HAP-1 (cell line): ENCODE measurements at regions not wholly inside any gene's neighbourhood (a gene's known extent, or its start where the extent isn't known, plus 50 kb on each side); places are given as distances from the start of the nearest gene placed in this dataset.

Experiments
- DNase-seq, 2 experiments: peaks; one replicate each; pipeline ENCODE4 v3.0.0-alpha.2; 2016 to 2020; ENCODE audit warnings: low spot score in 2 of 2
- H3K27me3 ChIP-seq: fragments of 250-450 bp; sonication (Bioruptor Pico); 2 replicates; pipeline ENCODE4 v1.5.1; 2020; ENCODE audit warnings: low read depth, mild to moderate bottlenecking, moderate library complexity
- H3K36me3 ChIP-seq: fragments of 250-450 bp; sonication (Bioruptor Pico); replicated peaks from 2 replicates; pipeline ENCODE4 v1.5.1; 2020; ENCODE audit warnings: mild to moderate bottlenecking
- H3K4me1 ChIP-seq: fragments of 250-450 bp; sonication (Bioruptor Pico); 2 replicates; pipeline ENCODE4 v1.5.1; 2020; ENCODE audit warnings: mild to moderate bottlenecking
- H3K4me3 ChIP-seq: fragments of 250-450 bp; sonication (Bioruptor Pico); 2 replicates; pipeline ENCODE4 v1.5.1; 2020; ENCODE audit warnings: mild to moderate bottlenecking, moderate library complexity
- H3K9me3 ChIP-seq: fragments of 250-450 bp; sonication (Bioruptor Pico); 2 replicates; pipeline ENCODE4 v1.5.1; 2020; ENCODE audit warnings: mild to moderate bottlenecking, moderate library complexity
- in situ Hi-C: fragments of 300-500 bp; cut with MboI; formaldehyde crosslinking; loops from 3 replicates; pipeline ENCODE4 v1.14.3; 2020; ENCODE audit warnings: low sequenced_read_pairs, inconsistent platforms, mixed read lengths

DNA sequence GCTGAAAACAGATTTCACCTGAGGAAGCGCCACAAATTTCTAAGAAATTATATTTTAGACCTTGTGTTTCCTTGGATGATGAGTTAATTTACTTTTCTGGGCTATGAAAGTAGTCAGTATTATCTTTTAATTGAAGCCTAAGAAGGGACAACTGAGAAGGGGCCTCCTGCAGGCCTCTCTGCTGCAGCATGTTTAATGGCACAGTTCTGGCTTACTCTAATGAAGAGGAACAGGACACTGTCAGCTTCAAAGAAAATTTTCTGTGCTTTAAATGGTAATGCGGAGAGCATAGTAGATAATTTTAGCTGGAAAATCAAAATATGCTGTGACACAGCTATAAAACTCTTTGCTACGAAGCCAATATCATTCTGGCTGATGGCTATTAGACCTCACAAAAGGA lies 167.4 kb downstream of the HDGFL1 start:
- H3K27me3 ChIP-seq, result no peaks in the 10 kb centered on the region
- no peaks in the 10 kb centered on the region for H3K36me3 ChIP-seq
- no peaks in the 10 kb centered on the region for H3K9me3 ChIP-seq
- in situ Hi-C loops, result no loop called here
- no peaks in the 10 kb centered on the region for H3K4me1 ChIP-seq
- H3K4me3 ChIP-seq, result no peak overlapping the region
- no peak for DNase-seq

DNA sequence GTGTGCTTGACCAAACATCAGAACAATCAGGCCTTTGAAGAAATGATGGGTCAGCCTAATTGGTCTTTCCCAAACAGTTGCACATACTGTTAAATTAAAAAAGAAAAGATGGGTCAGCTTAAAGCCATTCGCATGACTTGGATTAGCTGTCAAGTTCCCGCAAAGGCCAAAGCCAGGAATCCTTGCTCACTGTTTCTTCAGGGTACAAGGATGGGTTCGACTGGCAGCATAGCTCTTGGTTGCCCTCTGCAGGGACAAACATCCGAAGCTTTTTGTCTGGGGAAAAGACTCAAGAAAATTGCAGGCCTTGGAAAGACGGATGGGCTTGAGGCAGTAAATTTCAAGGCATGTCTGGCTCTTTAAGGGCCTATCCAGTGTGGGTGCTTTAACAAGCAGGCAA lies 168.0 kb downstream of the HDGFL1 start:
- DNase-seq, result peak; percentile 42 to 63
- H3K9me3 ChIP-seq, result no peaks in the 10 kb centered on the region
- no peaks in the 10 kb centered on the region for H3K4me1 ChIP-seq
- in situ Hi-C loops, result no loop called here
- no peak overlapping the region for H3K4me3 ChIP-seq
- no peaks in the 10 kb centered on the region for H3K36me3 ChIP-seq
- no peaks in the 10 kb centered on the region for H3K27me3 ChIP-seq

DNA sequence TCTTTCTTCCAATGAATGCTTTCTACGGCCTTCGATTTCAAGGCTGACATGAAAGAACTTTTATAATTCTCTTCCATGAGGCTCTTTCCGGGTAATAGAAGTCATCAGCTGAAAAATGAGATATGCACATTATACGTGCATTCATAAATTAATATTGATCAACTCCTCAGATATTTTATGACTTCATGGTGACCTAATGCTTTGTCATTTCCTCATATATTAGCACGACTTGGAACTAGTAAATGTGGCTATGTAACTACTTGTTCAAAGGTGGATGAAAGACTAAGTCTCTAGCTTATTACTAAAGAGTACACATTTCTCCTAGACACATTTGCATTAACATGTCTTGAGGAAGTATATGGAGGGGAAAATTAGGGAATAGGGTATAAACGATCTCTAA lies 168.8 kb downstream of the HDGFL1 start:
- no peaks in the 10 kb centered on the region for H3K4me1 ChIP-seq
- H3K9me3 ChIP-seq, result no peaks in the 10 kb centered on the region
- H3K4me3 ChIP-seq, result no peak overlapping the region
- in situ Hi-C loops, result no loop called here
- H3K27me3 ChIP-seq, result no peaks in the 10 kb centered on the region
- no peak for DNase-seq
- no peaks in the 10 kb centered on the region for H3K36me3 ChIP-seq

DNA sequence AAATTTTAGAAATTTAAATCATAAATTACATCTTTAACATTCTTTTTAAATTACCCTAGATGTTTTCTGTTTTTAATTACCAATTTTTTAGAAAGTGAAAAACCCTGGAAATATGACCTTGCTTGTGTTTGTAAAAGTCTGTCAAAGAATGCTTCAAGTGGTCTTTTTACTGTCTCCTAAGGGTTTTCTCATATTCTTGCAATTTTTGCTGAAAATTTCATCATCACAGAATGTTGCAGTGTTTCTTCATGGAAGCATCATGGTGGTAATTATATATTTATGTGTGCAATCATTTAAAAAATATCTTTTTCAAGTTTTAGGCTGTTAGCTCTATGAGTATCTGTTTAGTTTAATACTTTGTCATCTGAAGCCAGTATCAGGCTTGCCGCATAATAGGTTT lies 178.2 kb downstream of the HDGFL1 start:
- in situ Hi-C loops, result no loop called here

DNA sequence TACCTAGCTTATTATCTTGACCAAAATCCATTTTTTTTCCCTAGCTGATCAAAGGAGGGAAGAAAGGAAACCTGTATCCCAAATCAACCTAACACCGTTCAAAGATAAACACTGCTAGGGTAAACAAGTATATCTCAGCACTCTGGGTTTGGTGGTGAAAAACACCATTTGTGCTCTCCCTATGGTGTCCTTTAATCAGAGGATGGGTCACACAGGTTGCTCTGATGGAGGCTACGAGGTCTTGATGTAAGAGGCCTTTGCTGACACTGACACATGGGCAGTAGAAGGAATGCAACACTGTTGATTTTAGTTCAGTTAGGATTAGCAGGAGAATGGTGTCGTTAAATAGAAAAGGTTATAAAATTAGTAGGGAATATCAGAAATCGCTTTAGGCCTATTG lies 179.3 kb downstream of the HDGFL1 start:
- Histone ChIP-seq H3K36me3 (no peaks in the 10 kb centered on the region), H3K9me3 (no peaks in the 10 kb centered on the region), H3K27me3 (no peaks in the 10 kb centered on the region), H3K4me3 (no peak overlapping the region), H3K4me1 (no peaks in the 10 kb centered on the region)
- DNase-seq, result no peak
- in situ Hi-C loops, result no loop called here

More for the DNA sequence above, 178.2 kb downstream of the HDGFL1 start:
- H3K9me3 ChIP-seq, result no peaks in the 10 kb centered on the region
- no peaks in the 10 kb centered on the region for H3K4me1 ChIP-seq
- no peak for DNase-seq
- no peaks in the 10 kb centered on the region for H3K27me3 ChIP-seq
- H3K36me3 ChIP-seq, result no peaks in the 10 kb centered on the region
- no peak overlapping the region for H3K4me3 ChIP-seq

DNA sequence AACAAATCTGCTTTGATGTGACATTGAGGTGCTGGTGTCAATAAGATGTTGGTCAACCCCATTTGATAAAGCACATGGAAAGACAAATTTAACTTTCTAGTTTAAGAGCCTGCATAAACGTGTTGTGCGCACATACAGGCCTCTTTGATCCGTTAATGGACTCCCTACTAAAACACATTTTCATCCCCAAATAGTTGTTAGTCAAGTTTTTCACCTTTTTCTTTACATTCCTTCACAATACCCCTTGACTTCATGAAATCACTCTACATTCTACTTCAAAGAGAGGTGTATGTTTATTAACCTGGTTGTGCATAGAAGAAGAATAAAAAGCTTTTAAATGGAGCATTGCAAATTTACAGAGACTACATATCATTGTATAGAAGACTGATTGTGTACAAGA lies 180.3 kb downstream of the HDGFL1 start:
- in situ Hi-C loops, result no loop called here
- H3K27me3 ChIP-seq, result no peaks in the 10 kb centered on the region
- H3K9me3 ChIP-seq, result no peaks in the 10 kb centered on the region
- no peak for DNase-seq
- H3K4me1 ChIP-seq, result no peaks in the 10 kb centered on the region
- no peaks in the 10 kb centered on the region for H3K36me3 ChIP-seq
- no peak overlapping the region for H3K4me3 ChIP-seq

DNA sequence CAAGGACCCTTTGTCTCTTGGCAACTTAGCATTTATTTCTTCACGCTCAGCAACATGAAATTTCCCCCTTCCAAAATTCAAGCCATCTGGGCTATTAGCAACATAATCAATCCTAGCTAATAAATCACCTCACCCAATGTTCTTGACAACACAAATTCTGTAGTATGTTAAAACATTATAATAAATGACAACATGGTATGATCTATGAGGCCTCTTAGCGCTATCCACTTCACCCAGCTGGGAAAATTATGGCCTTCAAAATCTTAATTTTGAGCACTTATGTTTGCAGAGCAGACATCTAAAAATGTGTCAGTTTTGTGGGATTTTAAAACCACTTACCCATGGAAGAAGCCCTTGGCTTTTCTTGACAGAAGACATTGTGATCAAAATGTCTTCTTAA lies 181.9 kb downstream of the HDGFL1 start:
- Histone ChIP-seq H3K27me3 (no peaks in the 10 kb centered on the region), H3K4me1 (no peaks in the 10 kb centered on the region), H3K9me3 (no peaks in the 10 kb centered on the region), H3K36me3 (no peaks in the 10 kb centered on the region), H3K4me3 (no peak overlapping the region)
- DNase-seq, result no peak
- in situ Hi-C loops, result no loop called here

DNA sequence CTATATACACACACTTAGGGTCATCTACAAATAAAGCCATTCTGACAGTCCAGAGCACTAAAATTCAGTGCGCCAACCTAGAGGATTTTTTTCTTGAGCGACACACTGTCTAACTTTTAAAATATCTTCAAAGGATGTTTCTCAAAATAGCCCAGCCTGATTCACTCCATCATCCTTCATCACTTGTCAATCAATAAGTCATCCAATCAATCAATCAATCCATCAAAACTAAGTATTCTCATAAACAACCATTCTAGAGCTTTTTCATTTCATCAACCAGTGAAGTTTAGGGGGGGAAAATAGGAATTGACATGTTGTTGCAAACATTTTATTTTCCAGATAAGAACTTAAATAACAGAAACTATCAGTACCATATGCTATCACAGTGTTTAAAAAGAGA lies 183.2 kb downstream of the HDGFL1 start:
- H3K36me3 ChIP-seq, result no peaks in the 10 kb centered on the region
- in situ Hi-C loops, result no loop called here
- no peaks in the 10 kb centered on the region for H3K27me3 ChIP-seq
- H3K9me3 ChIP-seq, result no peaks in the 10 kb centered on the region
- no peak for DNase-seq
- H3K4me1 ChIP-seq, result no peaks in the 10 kb centered on the region
- H3K4me3 ChIP-seq, result no peak overlapping the region

DNA sequence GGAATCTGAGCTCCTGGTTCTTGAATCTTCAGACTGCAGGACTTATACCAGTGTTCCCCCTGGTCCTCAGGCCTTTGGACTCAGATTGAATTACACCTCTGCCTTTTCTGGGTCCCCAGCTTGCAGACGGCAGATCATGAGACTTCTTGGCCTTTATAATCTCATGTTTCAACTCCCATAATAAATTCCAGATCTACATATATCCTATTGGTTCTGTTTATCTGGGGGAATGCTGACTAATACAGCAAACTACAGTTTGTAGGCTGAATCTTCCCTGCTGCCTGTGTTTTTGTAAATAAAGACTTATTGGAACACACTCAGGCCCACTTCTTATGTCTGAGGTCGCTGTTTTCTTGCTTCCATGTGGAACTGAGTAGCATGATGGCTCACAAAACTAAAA lies 184.7 kb downstream of the HDGFL1 start:
- no peaks in the 10 kb centered on the region for H3K36me3 ChIP-seq
- no peaks in the 10 kb centered on the region; the same call in 1 of the 2 replicates for H3K27me3 ChIP-seq
- DNase-seq, result no peak
- in situ Hi-C loops, result no loop called here
- H3K4me1 ChIP-seq, result no peaks in the 10 kb centered on the region
- H3K9me3 ChIP-seq, result no peaks in the 10 kb centered on the region
- no peak overlapping the region for H3K4me3 ChIP-seq

DNA sequence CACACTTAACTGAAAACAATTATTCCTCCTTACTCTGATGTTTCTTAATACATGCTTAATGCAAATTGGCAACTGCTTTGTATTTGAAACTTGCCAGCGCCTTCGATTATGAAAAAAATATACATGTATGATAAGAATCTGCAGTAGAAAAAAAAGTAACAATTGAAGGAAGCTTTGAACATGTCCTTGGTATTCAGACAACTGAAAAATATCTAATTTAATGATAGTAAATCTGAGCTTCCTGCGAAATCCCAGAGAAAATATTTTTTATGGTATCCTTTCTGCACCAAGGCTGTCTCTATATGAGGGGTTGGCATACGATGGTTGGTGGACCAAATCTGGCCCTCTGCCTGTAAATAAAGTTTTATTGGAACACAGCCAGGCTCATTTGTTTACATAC lies 186.2 kb downstream of the HDGFL1 start:
- H3K4me3 ChIP-seq, result no peak overlapping the region
- in situ Hi-C loops, result no loop called here
- H3K27me3 ChIP-seq, result no peaks in the 10 kb centered on the region; the same call in 1 of the 2 replicates
- no peaks in the 10 kb centered on the region for H3K9me3 ChIP-seq
- H3K36me3 ChIP-seq, result no peaks in the 10 kb centered on the region
- H3K4me1 ChIP-seq, result no peaks in the 10 kb centered on the region
- DNase-seq, result no peak

DNA sequence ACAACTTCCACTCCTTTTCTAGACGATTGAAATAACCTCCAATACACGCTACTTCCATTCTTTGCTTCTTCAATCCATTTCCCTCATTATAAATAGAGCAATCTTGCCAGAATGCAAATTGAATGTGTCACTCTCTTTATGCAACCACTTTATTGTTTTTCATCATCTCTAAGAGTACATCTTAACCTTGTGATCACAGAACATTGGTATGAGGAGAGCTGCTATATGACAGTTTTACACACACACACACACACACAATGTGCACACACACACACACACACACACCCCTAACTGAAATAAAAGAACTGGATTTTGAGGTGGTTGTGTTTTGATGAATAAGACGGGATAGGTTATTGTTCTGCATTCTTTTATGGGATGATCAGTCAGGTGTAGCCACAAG lies 187.0 kb downstream of the HDGFL1 start:
- Histone ChIP-seq H3K27me3 (no peaks in the 10 kb centered on the region; the same call in 1 of the 2 replicates), H3K36me3 (no peaks in the 10 kb centered on the region), H3K9me3 (no peaks in the 10 kb centered on the region), H3K4me3 (no peak overlapping the region), H3K4me1 (no peaks in the 10 kb centered on the region)
- no peak for DNase-seq
- in situ Hi-C loops, result no loop called here

DNA sequence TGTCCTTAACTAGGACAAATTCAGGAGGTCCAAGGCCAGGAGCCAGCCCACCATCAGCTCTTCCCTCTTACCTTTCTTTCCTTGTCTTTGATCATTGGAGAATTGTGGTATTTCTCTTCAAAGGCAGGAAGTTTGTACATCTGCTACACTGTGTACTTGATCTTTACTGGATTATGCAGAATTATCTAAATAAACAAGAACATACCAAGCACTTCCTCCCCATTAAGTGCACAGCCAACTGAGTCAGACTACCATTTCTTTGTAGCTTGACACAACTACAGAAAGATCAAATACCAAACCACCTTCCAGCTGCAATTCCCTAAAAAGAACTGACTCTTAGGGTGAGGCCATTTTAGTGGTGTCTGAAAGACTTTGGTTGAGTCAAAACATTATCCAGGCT lies 195.1 kb downstream of the HDGFL1 start:
- no peaks in the 10 kb centered on the region for H3K27me3 ChIP-seq
- DNase-seq, result no peak
- no peak overlapping the region for H3K4me3 ChIP-seq
- H3K9me3 ChIP-seq, result no peaks in the 10 kb centered on the region
- H3K36me3 ChIP-seq, result no peaks in the 10 kb centered on the region
- in situ Hi-C loops, result no loop called here
- no peaks in the 10 kb centered on the region for H3K4me1 ChIP-seq

DNA sequence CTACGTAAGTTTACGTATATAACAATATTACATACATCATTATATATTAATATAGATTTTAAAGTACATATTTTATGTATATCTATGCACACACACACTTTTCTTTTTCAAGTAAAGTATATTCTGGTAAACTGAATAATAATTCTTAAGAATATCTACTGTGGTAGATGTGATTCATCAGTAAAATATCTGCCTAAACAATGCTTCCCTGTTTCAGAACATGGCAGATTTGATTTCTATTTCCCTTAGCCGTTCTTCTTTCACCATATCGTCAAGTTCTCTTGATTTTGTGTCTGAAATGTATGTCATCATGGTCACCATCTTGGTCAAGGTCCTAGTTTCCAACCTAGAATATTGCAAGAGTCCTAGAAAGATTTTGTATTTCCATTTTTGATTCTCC lies 195.6 kb downstream of the HDGFL1 start:
- no peaks in the 10 kb centered on the region for H3K36me3 ChIP-seq
- DNase-seq, result no peak
- no peaks in the 10 kb centered on the region for H3K4me1 ChIP-seq
- no peaks in the 10 kb centered on the region for H3K27me3 ChIP-seq
- no peak overlapping the region for H3K4me3 ChIP-seq
- no peaks in the 10 kb centered on the region for H3K9me3 ChIP-seq
- in situ Hi-C loops, result no loop called here

DNA sequence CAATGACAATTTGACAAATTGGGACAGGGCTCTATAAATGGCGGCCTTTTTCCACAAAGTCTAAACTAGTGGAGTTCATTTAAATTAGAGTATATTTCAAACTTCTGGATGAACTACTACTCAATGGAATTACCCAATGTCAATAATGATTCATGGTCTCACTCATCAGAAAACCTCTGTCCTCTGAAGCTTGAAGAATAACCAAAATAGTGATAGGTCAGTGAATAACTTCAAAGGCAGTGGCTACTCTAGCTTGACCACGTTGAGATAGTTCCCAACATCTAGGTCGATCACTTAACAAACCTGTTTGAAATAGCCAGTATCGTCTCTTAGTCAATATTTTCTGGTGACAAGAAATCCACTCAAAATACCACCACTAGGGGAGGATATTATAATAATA lies 197.6 kb downstream of the HDGFL1 start:
- Histone ChIP-seq H3K4me1 (no peaks in the 10 kb centered on the region), H3K36me3 (no peaks in the 10 kb centered on the region), H3K9me3 (no peaks in the 10 kb centered on the region), H3K4me3 (no peak overlapping the region), H3K27me3 (no peaks in the 10 kb centered on the region)
- in situ Hi-C loops, result no loop called here
- DNase-seq, result no peak

DNA sequence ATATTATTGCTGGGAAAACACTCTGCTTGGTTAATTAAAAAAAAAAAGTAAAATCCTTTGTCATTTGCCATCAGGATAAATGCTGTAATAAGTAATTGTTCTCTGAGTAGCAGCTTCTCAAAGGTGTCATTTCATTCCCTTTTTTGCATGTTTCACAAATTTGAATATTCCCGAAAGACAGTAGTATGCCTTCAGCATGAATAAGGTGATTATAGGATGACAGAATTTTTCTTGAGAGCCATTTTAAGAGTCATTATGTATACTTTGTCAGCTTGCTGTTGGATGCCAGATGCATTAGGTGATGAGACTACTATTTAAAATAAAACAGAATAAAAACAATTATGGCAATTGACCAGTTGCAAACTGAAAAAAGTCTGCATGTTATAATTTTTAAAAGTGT lies 200.7 kb downstream of the HDGFL1 start:
- no peak for DNase-seq
- in situ Hi-C loops, result no loop called here

More for the DNA sequence above, 200.7 kb downstream of the HDGFL1 start:
- no peaks in the 10 kb centered on the region for H3K27me3 ChIP-seq
- no peak overlapping the region for H3K4me3 ChIP-seq
- no peaks in the 10 kb centered on the region for H3K9me3 ChIP-seq
- no peaks in the 10 kb centered on the region for H3K36me3 ChIP-seq
- H3K4me1 ChIP-seq, result no peaks in the 10 kb centered on the region
